GM19239 (cell line): ENCODE measurements at regions not wholly inside any gene's neighbourhood (a gene's known extent, or its start where the extent isn't known, plus 50 kb on each side); places are given as distances from the start of the nearest gene placed in this dataset.
"Not testable (repeated sequence)": the region's sequence is repeated elsewhere in the genome, so short reads cannot be mapped to it uniquely, and the experiment has no call there.

Experiments used
- DNase-seq: peaks from one replicate; pipeline ENCODE4 v3.0.0; 2011; ENCODE audit warnings: low spot score; ENCODE audit not compliant: insufficient read length
- FAIRE-seq: peaks from 2 replicates; lab custom pipeline; 2011; peaks lifted over from hg19 to GRCh38; lab: Jason Lieb, UNC

GRCh38 chr19:32038961-32039360, 306.4 kb upstream of the ZNF507 start:
- FAIRE-seq, result no peak
- DNase-seq, result no peak

GRCh38 chr19:32039440-32039839, 306.0 kb upstream of the ZNF507 start:
- DNase-seq (no peak), FAIRE-seq (no peak)

GRCh38 chr19:32040236-32040635, 305.2 kb upstream of the ZNF507 start:
- no peak for FAIRE-seq
- DNase-seq, result no peak

GRCh38 chr19:32041681-32042292, 303.6 kb upstream of the ZNF507 start:
- FAIRE-seq (no peak), DNase-seq (no peak)

GRCh38 chr19:32047788-32048187, 297.6 kb upstream of the ZNF507 start:
- DNase-seq, result no peak
- no peak for FAIRE-seq

- DNase-seq (no peak), FAIRE-seq (no peak)
These were observed 292.0 kb upstream of the ZNF507 start for GRCh38 chr19:32053376-32053775.

GRCh38 chr19:32053861-32054260, 291.5 kb upstream of the ZNF507 start:
- DNase-seq, result no peak
- FAIRE-seq, result no peak

GRCh38 chr19:32058131-32058530, 287.3 kb upstream of the ZNF507 start:
- DNase-seq (no peak), FAIRE-seq (no peak)

GRCh38 chr19:32061315-32061714, 284.1 kb upstream of the ZNF507 start:
- FAIRE-seq, result no peak
- DNase-seq, result no peak

- DNase-seq, result no peak
- FAIRE-seq, result no peak
These were observed 281.8 kb upstream of the ZNF507 start for GRCh38 chr19:32063601-32064000.

GRCh38 chr19:32066056-32066455, 279.4 kb upstream of the ZNF507 start:
- no peak for FAIRE-seq
- DNase-seq, result no peak

GRCh38 chr19:32067685-32068084, 277.7 kb upstream of the ZNF507 start:
- DNase-seq (no peak), FAIRE-seq (no peak)

- FAIRE-seq (no peak), DNase-seq (no peak)
These were observed 276.6 kb upstream of the ZNF507 start for GRCh38 chr19:32068793-32069192.

- DNase-seq (no peak), FAIRE-seq (no peak)
These were observed 275.3 kb upstream of the ZNF507 start for GRCh38 chr19:32070101-32070500.

GRCh38 chr19:32082028-32082427, 263.4 kb upstream of the ZNF507 start:
- no peak for FAIRE-seq
- no peak for DNase-seq

- not testable (repeated sequence) for FAIRE-seq, DNase-seq
These were observed 260.6 kb upstream of the ZNF507 start for GRCh38 chr19:32084756-32085363.

- DNase-seq (no peak), FAIRE-seq (no peak)
These were observed 254.2 kb upstream of the ZNF507 start for GRCh38 chr19:32091241-32091640.

- no peak for FAIRE-seq
- DNase-seq, result no peak
These were observed 248.4 kb upstream of the ZNF507 start for GRCh38 chr19:32097011-32097410.

- FAIRE-seq, result no peak
- DNase-seq, result no peak
These were observed 247.8 kb upstream of the ZNF507 start for GRCh38 chr19:32097620-32098019.

- no peak for FAIRE-seq
- no peak for DNase-seq
These were observed 246.4 kb upstream of the ZNF507 start for GRCh38 chr19:32098968-32099367.

GRCh38 chr19:32101206-32101605, 244.2 kb upstream of the ZNF507 start:
- DNase-seq, result no peak
- FAIRE-seq, result no peak

- no peak for FAIRE-seq
- no peak for DNase-seq
These were observed 241.9 kb upstream of the ZNF507 start for GRCh38 chr19:32103541-32103940.
